ENCODE measurements at regions not wholly inside any gene's neighbourhood (a gene's known extent, or its start where the extent isn't known, plus 50 kb on each side); places are given as distances from the start of the nearest gene placed in this dataset.

DNA sequence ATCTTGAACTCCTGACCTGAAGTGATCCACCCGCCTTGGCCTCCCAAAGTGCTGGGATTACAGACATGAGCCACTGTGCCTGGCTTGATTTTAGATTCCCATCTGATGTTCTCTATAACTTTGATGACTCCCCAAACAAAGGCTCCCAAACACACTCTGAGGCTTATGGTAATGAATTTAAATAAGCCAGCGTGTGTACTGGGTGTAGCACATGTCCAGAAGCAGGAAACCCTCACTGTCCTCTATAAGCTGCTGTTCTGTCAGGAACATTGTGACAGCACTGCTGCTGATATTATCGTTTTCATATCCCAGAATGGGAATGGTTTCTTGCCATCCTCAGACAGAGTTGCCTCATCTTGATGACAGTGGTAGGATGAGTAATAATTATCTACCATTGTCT is 54.1 kb upstream of the SALL4 start:
- Mint-ChIP-seq H3K27ac (ENCODE audit: unreplicated experiment) (no peak overlapping the region), H3K27me3 (ENCODE audit: low read depth) (no peaks in the 10 kb centered on the region), H3K36me3 (ENCODE audit: low read depth) (no peaks in the 10 kb centered on the region), H3K4me3 (ENCODE audit: unreplicated experiment) (no peak overlapping the region), H3K9me3 (ENCODE audit: low read depth) (no peaks in the 10 kb centered on the region), H3K4me1 (ENCODE audit: low read depth) (peaks cover 24% of the 10 kb centered on the region)
- TF ChIP-seq, protein P1, sequence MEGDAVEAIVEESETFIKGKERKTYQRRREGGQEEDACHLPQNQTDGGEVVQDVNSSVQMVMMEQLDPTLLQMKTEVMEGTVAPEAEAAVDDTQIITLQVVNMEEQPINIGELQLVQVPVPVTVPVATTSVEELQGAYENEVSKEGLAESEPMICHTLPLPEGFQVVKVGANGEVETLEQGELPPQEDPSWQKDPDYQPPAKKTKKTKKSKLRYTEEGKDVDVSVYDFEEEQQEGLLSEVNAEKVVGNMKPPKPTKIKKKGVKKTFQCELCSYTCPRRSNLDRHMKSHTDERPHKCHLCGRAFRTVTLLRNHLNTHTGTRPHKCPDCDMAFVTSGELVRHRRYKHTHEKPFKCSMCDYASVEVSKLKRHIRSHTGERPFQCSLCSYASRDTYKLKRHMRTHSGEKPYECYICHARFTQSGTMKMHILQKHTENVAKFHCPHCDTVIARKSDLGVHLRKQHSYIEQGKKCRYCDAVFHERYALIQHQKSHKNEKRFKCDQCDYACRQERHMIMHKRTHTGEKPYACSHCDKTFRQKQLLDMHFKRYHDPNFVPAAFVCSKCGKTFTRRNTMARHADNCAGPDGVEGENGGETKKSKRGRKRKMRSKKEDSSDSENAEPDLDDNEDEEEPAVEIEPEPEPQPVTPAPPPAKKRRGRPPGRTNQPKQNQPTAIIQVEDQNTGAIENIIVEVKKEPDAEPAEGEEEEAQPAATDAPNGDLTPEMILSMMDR (IDR thresholded peaks at IDR 0.05): no peak
- DNase-seq (ENCODE audit: low spot score): no peak

DNA sequence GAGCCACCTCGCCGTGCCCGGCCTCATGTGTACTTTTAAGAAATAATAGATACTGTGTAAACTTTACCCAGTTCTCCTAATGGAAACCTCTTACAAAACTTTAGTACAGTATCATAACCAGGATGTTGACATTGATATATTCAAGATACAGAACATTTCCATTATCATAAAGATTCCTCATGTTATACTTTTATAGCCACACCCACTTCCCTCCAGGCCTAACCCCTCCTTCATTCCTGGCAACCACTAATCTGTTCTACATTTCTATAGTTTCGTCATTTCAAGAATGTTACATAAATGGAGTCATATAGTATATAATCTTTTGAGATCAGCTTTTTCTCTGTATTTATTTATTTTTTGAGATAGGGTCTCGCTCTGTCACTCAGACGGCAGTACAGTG is 52.6 kb upstream of the SALL4 start:
- Mint-ChIP-seq H3K36me3 (ENCODE audit: low read depth) (no peaks in the 10 kb centered on the region), H3K27ac (ENCODE audit: unreplicated experiment) (no peak overlapping the region), H3K27me3 (ENCODE audit: low read depth) (no peaks in the 10 kb centered on the region), H3K9me3 (ENCODE audit: low read depth) (no peaks in the 10 kb centered on the region), H3K4me1 (ENCODE audit: low read depth) (peaks cover 11% of the 10 kb centered on the region), H3K4me3 (ENCODE audit: unreplicated experiment) (no peak overlapping the region)
- TF ChIP-seq, protein P1 (IDR thresholded peaks at IDR 0.05): no peak
- DNase-seq (ENCODE audit: low spot score): no peak

Data from chondrocyte (in vitro differentiated cells).